PC-3 (cell line): ENCODE measurements at regions not wholly inside any gene's neighbourhood (a gene's known extent, or its start where the extent isn't known, plus 50 kb on each side); places are given as distances from the start of the nearest gene placed in this dataset.

Experiments
- ATAC-seq: fragments of 200-7000 bp; cut with Tn5 transposase; 2 replicates; pipeline ENCODE4 v1.9.1; 2020; ENCODE audit warnings: mild to moderate bottlenecking, moderate library complexity
- BruUV-seq: library from RNA; stranded (reverse); fragments of 400-500 nt; replicated peaks from 2 replicates; lab custom pipeline; 2021; lab: Mats Ljungman, UMichigan
- CTCF ChIA-PET: fragments of 300-600 bp; sonication (Branson Sonifier 250); formaldehyde crosslinking; loops from one replicate; lab custom pipeline; 2022; ENCODE audit warnings: antibody characterized with exemption; lab: Charles Lee
- POLR2A ChIA-PET: fragments of 300-600 bp; sonication (Branson Sonifier 250); formaldehyde crosslinking; loops from one replicate; lab custom pipeline; 2022; ENCODE audit warnings: antibody characterized with exemption; ENCODE audit not compliant: unreplicated experiment; lab: Charles Lee
- DNase-seq: peaks from one replicate; pipeline ENCODE4 v3.0.0-alpha.2; 2015
- H2AFZ ChIP-seq: fragments of 300-600 bp; sonication (generic); 2 replicates; pipeline ENCODE4 v1.6.0; 2016; ENCODE audit warnings: antibody characterized with exemption, low read length
- H3F3A ChIP-seq: fragments of 300-600 bp; sonication (generic); one replicate; pipeline ENCODE4 v1.6.0; 2017; ENCODE audit warnings: antibody characterized with exemption, low read length, control low read depth, mild to moderate bottlenecking; ENCODE audit not compliant: unreplicated experiment
- H3K27ac ChIP-seq: fragments of 300-600 bp; sonication (generic); 2 replicates; pipeline ENCODE4 v1.5.1; 2016; ENCODE audit warnings: mild to moderate bottlenecking, low read length
- H3K27me3 ChIP-seq: fragments of 300-600 bp; sonication (generic); 2 replicates; pipeline ENCODE4 v1.6.1; 2016; ENCODE audit warnings: low read length, mixed read lengths
- H3K36me3 ChIP-seq: fragments of 300-600 bp; sonication (generic); 2 replicates; pipeline ENCODE4 v1.6.1; 2016; ENCODE audit warnings: low read depth, mixed run types, low read length, mixed read lengths
- H3K4me1 ChIP-seq: fragments of 300-600 bp; sonication (generic); 2 replicates; pipeline ENCODE4 v1.5.1; 2016; ENCODE audit warnings: low read length; ENCODE audit not compliant: insufficient read depth
- H3K4me2 ChIP-seq: fragments of 300-600 bp; sonication (generic); 2 replicates; pipeline ENCODE4 v1.6.0; 2016; ENCODE audit warnings: low read length
- H3K4me3 ChIP-seq: fragments of 300-600 bp; sonication (generic); 2 replicates; pipeline ENCODE4 v1.5.1; 2016; ENCODE audit warnings: mild to moderate bottlenecking, low read length, mixed read lengths
- H3K79me2 ChIP-seq: fragments of 300-600 bp; sonication (generic); 2 replicates; pipeline ENCODE4 v1.6.1; 2017; ENCODE audit warnings: low read length, mixed read lengths
- H3K9ac ChIP-seq: fragments of 300-600 bp; sonication (generic); 2 replicates; pipeline ENCODE4 v1.6.0; 2016; ENCODE audit warnings: mild to moderate bottlenecking, low read length
- H3K9me2 ChIP-seq: fragments of 300-600 bp; sonication (generic); replicated peaks from 2 replicates; pipeline ENCODE4 v1.6.1; 2016; ENCODE audit warnings: mixed run types, low read length, mixed read lengths
- H3K9me3 ChIP-seq: fragments of 300-600 bp; sonication (generic); 2 replicates; pipeline ENCODE4 v1.6.1; 2016; ENCODE audit warnings: low read length, mixed read lengths
- H4K20me1 ChIP-seq: fragments of 300-600 bp; sonication (generic); 2 replicates; pipeline ENCODE4 v1.6.1; 2016; ENCODE audit warnings: low read length, mixed read lengths
- CTCF ChIP-seq: fragments of 300-600 bp; sonication (generic); conservative IDR thresholded peaks from 2 replicates; pipeline ENCODE4 v1.5.1; 2017; ENCODE audit warnings: antibody characterized with exemption, low read depth, mild to moderate bottlenecking, low read length
- EZH2 ChIP-seq: fragments of 300-600 bp; sonication (generic); IDR thresholded peaks from one replicate; pipeline ENCODE4 v1.6.1; 2017; ENCODE audit warnings: antibody characterized with exemption, mild to moderate bottlenecking, low read length; ENCODE audit not compliant: unreplicated experiment
- EZH2phosphoT487 ChIP-seq: fragments of 300-600 bp; sonication (generic); IDR thresholded peaks from 2 replicates; pipeline ENCODE4 v1.6.1; 2018; ENCODE audit warnings: mild to moderate bottlenecking, antibody characterized with exemption, low read length, borderline replicate concordance
- intact Hi-C: fragments of 100-400 bp; cut with micrococcal nuclease; formaldehyde crosslinking; loops from 2 replicates; pipeline ENCODE4 v1.9.0; 2023

DNA sequence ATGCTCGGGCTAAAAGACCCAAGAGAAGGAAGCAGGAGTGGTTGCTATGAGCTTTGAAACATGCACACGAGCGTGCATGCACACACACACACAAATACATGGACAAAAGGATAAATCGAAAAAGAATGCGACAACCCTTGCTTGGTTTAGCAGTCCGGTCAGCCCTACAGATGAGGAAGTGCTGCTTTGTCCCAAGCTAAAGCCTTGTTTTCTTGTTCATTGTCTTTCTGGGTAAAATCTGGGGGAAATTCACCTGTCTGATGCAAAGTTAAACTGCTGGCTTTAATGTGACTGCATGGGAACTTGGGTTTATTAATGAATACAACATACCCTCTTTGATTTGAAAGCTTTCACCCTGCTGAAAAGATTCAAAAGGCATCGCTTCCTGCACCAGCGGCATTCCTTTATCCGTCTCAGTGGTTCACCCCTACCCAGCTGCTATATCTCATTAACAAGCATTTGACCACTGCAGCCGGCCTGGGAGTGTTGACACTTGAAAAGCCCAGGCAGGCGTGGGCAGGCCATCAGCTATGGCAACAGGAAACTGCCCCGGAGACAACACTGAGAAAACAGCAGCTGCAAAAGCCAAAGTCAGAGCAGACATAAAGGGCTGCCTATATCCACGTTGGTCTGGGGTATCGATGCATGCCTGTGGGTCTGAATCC lies 301.7 kb downstream of the NDFIP2 start:
- Histone ChIP-seq H3K27me3 (no peaks in the 10 kb centered on the region), H3K9me2 (no peaks in the 10 kb centered on the region), H3K4me2 (no peak overlapping the region), H4K20me1 (no peaks in the 10 kb centered on the region), H3K79me2 (no peaks in the 10 kb centered on the region), H2AFZ (no peak overlapping the region), H3K36me3 (no peaks in the 10 kb centered on the region), H3K27ac (no peak overlapping the region), H3K9me3 (no peaks in the 10 kb centered on the region), H3K9ac (no peak overlapping the region), H3F3A (no peaks in the 10 kb centered on the region), H3K4me1 (peaks cover 7% of the 10 kb centered on the region; the same call in 1 of the 2 replicates), H3K4me3 (no peak overlapping the region)
- ATAC-seq (no peak), DNase-seq (no peak)
- BruUV-seq: no TSS peak
- TF ChIP-seq EZH2 (no peak), CTCF (no peak), EZH2phosphoT487 (no peak)
- ChIA-PET POLR2A (no interaction called here), CTCF (no interaction called here)
- intact Hi-C loops: no loop called here

GRCh38 chr13:79781829-79782540 lies 301.0 kb downstream of the NDFIP2 start:
- no TSS peak for BruUV-seq
- Histone ChIP-seq H2AFZ (no peak overlapping the region), H3F3A (no peaks in the 10 kb centered on the region), H3K27me3 (no peaks in the 10 kb centered on the region), H3K79me2 (no peaks in the 10 kb centered on the region), H3K9me2 (no peaks in the 10 kb centered on the region), H3K4me2 (no peak overlapping the region), H4K20me1 (no peaks in the 10 kb centered on the region), H3K36me3 (no peaks in the 10 kb centered on the region), H3K9ac (no peak overlapping the region), H3K9me3 (no peaks in the 10 kb centered on the region), H3K4me1 (peaks cover 7% of the 10 kb centered on the region; the same call in 1 of the 2 replicates), H3K4me3 (no peak overlapping the region), H3K27ac (no peak overlapping the region)
- TF ChIP-seq EZH2phosphoT487 (no peak), EZH2 (no peak), CTCF (no peak)
- CTCF ChIA-PET: no interaction called here
- ATAC-seq (no peak), DNase-seq (no peak)
- intact Hi-C loops: no loop called here
- POLR2A ChIA-PET: no interaction called here

DNA sequence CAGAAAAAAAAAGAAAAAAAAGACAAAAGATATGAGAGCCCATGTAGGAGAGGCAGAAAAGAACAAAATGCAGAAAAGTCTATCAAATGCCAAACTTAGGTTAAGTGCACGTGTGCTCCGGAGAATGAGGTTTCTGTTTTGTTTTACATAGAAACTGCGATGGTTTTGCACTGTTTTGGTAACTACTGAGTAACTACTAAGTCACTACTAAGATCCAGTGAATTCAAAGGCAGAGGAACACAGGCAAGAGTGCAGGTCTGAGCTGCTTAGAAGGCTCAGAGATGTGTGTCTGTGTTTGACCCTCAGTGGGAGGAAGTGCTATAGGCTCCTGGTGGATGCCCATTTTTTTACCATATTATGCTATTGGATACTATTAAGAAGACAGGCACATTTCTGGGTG lies 299.3 kb downstream of the NDFIP2 start:
- Histone ChIP-seq H3K4me1 (peaks cover 21% of the 10 kb centered on the region), H3K27me3 (no peaks in the 10 kb centered on the region), H3K36me3 (no peaks in the 10 kb centered on the region), H3F3A (no peaks in the 10 kb centered on the region), H2AFZ (no peak overlapping the region; the same call in 1 of the 2 replicates), H3K79me2 (no peaks in the 10 kb centered on the region), H3K4me2 (no peak overlapping the region), H3K9me2 (no peaks in the 10 kb centered on the region), H3K27ac (no peak overlapping the region), H3K9ac (no peak overlapping the region), H4K20me1 (no peaks in the 10 kb centered on the region), H3K9me3 (no peaks in the 10 kb centered on the region), H3K4me3 (no peak overlapping the region)
- CTCF ChIA-PET: no interaction called here
- intact Hi-C loops: no loop called here
- no peak for TF ChIP-seq EZH2
- ATAC-seq: no peak
- POLR2A ChIA-PET: interaction anchor here (0.7 kb wide), 1 partner anchor 156 kb away, joined by 5 read pairs; no protein-coding TSS in a partner anchor
- BruUV-seq: no TSS peak
- no peak for DNase-seq
